ENCODE measurements at regions not wholly inside any gene's neighbourhood (a gene's known extent, or its start where the extent isn't known, plus 50 kb on each side); places are given as distances from the start of the nearest gene placed in this dataset.

DNA sequence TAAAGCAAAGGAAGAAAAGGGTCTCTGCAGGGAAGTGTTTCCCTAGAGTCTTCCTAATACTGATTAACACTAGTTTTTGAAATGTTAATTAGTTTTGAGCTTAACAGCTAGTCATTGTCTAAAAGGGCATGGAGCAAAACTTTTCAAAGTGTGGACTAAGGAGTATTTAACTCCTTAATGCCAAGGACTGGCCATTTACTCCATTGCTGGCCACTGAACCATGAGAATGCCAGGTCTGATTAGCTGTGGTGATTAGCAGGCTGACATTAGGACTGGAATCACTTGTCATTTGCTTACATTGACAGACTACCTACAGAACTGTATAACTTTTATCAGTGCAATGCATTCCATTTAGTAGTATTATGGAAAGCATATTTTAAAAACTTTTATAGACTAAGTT, 987.0 kb downstream of the NR2F1-AS1 start:
- DNase-seq = no peak

DNA sequence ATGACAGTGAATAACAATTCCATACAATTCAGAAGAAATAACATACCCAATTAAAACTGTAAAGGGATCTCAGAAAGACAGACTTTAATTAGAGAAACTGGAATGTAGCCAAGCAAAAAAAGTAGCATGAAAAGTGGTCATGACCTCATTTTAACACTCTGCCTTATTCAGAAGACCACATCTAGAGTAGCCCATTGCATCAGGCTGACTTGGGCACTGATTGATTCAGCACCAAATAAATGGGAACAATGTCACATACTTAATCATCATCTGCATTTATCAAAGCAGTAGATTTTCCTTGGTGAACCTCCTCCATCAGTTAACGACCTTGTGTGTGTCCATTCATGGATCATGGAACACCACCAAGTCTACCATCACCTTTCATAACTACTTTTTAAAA, 992.1 kb downstream of the NR2F1-AS1 start:
- no peak for DNase-seq

DNA sequence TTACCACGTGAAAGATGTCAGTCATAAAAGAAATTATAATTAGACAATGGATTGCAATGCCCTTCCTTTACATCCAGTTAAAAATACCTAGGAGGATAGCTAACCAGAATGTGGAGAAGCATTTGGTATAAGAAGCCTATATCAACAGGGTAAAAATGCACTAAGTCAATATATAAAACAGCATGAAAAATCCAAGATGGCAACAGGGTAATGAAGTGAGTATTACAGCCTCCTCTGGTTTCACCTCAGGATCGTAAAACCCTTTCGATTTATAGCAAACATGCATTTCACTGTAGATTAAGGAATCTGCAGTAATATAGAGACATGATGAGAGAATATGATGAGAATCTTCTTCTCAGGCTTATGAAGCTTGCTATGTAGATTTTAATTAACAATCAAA, 999.3 kb downstream of the NR2F1-AS1 start:
- no peak for DNase-seq

DNA sequence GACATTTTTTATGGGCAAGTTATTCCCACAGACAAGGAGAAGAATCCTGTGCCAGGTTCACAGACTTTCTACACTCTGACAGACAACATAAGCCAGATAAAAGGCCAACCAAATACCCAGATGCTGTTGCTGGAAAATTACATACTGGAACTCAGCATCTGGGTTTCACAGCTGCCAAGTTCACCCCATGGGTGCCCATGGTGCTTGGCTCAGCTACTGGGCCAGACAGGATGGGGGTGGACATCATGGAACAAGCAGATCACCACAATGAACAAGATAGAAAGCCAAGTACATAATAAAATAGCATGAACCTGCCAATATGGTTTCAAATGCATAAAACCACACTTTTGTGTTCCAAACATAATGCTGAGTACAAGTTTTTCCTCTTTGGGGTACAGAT, 999.8 kb downstream of the NR2F1-AS1 start:
- DNase-seq = no peak

DNA sequence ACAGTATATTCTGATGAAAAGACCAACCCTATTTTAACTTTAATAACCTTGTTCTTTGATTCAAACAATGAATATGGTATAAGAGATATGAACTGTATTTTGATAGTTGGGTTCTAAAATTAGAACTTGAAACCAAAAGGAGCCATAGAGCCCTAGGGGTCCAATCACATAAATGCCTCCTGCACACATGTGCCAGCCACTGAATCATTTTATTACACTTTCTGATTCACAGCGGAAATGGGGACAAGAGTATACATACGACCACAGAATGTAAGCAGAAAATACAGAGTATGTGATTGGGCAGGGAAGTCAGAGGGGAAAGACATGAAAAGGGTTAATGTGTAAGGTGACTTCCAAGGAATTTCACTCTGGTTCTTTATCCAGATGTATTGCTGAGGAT, 1000.2 kb downstream of the NR2F1-AS1 start:
- no peak for DNase-seq

DNA sequence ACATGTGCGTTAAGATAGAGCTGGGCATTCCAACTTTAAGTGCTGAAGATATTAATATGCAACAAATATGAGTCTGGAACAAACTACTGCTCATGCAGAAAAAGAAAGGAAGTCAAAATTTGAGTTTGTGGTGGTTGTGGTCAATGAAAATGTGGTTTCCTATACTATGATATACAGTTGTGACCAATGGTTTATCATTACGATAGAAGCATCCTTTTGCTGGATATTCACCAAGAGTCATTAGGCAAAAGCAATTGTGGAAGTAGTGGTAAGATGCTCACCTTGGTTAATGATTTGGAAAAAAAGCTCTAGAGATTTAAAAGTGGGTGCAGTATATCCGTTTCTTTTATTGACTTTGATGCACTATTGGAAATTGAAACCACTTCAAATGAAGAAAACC, 1007.0 kb downstream of the NR2F1-AS1 start:
- no peak for DNase-seq

DNA sequence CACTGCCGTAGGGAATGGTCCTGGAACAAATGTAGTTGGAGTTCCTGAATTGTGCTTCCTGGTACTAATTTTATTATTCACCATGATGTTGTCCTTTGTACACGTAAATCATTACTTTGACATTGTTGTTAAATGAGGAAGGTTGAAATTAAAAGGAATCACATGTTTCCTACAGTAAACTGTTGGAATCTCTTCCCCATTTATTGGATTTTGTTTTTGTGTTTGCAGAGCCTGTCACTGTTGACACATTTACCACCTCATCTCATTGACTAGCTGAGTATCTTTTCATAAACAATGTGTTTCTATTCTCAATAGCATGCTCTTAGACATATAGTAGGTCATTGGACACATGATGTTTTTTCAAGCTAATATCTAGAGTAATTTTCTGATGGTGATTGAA, 1012.5 kb downstream of the NR2F1-AS1 start:
- DNase-seq = no peak

DNA sequence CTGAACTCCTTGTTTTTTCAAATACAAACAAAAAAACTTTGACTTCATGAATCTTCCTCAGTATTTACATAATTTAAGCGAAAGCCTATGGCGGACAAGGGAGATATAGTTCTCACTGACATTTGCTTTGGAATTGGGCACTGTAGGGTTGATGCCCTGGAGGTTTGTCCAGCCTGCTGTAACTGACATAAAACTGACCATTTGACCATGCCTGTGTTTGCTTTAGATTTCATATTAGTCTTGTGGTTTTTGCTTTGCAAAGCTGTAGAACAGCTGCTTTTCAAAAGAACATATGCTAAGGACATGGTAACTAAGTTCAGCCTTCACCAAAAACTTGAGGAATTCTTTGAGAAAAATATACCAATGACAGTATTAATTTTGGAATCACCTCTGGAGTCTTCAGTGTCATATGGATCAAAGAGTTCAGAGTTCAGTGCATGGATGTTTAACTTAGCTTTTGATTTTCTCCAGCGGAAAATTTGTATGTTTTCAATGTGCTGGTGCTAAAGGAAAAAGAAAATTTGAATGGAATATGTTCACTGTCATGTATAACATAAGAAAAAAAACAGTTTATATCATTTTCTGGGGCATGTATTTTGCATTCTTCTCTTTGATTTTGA, 1013.1 kb downstream of the NR2F1-AS1 start:
- DNase-seq = no peak

DNA sequence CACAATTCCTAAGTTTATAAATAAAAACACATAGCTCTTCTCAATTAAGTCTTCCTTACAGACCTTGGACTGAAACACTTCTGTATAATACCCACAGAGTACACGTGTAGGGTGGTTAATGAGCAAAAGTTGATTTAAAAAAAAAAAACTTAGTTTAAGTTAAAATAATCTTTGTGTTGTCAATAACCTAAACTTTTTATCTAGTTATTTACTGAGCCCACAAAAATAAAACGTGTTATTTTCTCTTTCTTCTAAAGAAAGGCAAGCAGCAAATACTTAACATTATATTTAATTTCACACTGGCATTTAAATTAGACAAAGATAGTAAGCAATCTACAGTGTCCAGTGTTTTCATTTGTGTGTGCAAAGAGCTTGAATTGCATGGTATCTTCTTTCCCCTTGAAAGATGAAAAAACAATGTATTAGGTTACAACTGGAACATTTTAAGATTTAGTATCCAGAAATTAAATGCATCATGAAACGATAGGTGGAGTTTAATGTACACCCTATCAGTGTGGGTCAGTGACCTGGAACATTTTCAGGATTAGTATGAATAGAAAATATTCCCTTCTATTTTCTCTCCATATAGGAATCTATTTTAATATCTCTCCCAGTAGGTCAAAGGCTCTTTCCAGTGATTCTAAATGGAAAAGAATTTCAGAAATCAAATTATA, 1014.8 kb downstream of the NR2F1-AS1 start:
- DNase-seq = no peak

DNA sequence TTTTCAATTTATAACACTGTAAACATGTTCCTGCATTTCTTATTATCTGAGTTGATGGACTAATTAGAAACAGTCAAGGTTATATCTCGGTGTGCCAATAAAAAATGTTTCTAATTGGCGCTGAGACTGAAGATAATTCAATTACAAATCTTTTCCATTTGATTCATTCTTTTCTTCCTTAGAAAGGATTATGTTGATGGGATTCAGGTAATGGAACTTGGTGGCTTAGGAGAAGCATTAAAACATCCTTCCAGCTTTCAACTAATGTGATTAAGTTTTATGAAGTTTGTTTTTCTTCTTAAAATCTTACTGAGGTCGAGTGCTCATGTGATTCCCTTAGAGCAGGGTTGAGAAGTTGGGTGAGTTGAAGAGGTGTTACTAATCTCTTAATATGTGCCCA, 1015.3 kb downstream of the NR2F1-AS1 start:
- DNase-seq = no peak

DNA sequence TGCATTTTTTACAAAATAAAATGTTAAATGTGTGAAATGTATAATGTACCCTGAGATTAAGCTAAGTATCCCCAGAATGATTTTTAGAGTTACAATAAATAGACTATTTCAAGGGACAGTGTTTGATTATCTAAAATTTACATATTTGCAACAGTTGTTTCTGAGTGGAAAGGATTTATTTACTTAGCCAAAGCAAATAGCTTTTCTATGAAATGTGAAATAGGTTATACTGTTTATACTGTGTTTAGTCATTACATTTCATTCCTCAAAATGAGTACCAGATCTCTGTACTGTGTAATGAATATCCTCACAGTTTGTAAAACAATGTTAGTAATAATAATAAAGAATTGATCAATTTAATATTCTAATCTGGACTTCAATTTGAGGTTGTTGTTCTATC, 1019.0 kb downstream of the NR2F1-AS1 start:
- DNase-seq = no peak

DNA sequence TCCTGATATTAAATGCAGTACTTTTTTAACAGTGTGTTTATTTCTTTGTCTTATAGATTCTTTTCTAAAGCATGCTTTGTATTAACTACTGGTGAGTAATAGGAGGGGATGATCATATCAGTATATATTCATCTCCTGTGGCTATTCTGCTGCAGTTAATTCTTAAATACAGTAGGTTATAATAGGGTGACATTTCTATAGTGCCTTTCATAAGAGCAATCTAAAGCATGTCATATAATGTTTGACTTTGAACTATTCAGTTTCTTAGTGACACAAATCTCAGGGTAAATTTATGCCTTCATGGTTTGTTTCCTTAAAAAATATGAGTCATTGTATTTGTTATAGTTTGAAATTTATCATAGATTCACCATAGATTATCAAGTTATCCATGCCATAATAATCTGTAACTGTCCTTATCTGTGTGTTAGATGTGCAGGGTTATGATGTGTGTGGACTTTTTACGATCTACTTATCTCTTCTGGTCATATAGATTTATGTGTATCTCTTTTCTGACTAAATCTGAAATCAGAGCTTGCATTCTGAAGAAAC, 1019.5 kb downstream of the NR2F1-AS1 start:
- DNase-seq = no peak

DNA sequence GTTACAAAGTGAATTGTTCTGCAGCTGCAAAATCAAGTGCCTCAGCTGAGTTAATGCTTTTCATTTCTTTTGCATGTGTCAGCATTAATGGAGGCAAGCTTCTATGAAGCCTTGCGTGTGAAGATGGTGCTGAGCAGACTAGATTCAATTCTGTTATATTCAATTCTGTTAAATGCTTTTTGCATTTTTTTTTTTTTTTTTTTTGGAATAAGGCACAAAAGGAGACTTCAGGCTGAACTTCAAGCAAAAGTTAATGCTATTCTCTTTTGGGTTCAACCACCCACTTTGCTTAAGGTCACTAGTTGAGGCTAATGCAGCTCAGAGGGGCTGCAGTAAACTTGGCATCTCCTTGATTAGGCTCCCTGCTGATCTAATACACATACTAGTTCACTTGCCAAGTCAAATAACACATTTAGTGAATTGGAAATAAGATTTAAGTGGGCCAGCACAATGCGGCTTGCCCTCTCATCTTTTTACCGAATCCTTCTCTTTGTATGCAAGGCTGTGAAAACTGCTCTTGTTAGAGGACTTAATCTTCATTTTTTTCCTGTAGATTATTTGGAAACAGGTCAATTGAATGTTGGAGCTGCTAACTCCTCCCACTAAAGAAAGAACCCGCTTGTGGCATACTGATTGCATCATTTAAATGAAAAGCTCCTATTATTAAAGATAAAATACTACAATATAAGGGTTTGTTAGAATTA, 1020.2 kb downstream of the NR2F1-AS1 start:
- no peak for DNase-seq

DNA sequence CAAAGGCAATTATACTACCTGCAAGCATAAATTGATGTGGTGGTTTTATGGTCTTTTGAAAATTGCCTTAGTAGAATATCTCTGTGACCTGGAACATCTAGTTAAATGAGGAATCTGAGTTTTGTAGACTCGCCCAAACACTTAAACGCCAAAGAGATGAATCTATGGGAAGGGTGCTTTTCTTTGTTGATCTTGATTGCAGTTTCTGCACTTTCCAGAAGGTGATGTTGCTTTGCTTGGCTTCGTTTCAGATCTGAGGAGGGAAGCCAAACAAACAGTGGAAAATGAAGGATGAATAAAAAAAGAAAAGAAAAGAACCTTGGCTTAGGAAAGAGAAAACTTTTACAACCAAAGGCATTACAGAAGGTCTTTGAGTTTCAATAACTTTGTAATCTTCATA, 1021.2 kb downstream of the NR2F1-AS1 start:
- no peak for DNase-seq

DNA sequence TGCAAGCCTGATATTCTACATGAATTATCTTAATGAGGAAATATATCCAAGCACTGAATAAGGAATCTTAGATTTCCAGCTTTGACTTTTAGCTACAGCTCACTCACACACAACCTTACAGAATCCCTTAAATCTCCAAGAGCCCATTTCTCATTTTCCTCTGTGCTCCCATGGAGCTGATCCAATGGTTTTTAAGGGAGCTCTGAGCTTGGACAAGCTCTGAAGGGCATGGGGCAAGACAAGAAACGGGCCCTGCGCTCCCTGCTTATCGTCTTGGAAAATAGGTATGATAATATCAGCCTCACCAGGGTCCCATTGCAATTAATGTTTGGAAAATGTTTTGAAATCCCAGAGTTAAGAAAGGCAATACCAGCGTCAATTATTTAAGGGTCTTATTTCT, 1021.7 kb downstream of the NR2F1-AS1 start:
- no peak for DNase-seq

DNA sequence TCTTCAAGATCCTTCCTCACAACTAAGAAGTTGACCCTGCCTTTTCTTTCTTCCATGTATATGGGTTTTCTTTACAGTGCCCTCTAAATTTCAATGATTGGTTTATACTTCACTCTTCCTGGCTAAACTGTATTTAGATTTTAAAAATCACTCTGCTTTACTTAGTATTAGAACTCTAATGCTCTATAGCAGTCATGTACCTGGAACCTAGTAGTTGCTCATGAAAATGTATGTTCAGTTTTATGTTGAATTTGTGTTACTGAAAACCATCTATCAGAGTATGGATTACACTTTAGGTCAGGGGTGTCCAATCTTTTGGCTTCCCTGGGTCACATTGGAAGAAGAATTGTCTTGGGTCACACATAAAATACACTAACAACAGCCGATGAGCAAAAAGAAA, 1024.3 kb downstream of the NR2F1-AS1 start:
- DNase-seq = no peak

DNA sequence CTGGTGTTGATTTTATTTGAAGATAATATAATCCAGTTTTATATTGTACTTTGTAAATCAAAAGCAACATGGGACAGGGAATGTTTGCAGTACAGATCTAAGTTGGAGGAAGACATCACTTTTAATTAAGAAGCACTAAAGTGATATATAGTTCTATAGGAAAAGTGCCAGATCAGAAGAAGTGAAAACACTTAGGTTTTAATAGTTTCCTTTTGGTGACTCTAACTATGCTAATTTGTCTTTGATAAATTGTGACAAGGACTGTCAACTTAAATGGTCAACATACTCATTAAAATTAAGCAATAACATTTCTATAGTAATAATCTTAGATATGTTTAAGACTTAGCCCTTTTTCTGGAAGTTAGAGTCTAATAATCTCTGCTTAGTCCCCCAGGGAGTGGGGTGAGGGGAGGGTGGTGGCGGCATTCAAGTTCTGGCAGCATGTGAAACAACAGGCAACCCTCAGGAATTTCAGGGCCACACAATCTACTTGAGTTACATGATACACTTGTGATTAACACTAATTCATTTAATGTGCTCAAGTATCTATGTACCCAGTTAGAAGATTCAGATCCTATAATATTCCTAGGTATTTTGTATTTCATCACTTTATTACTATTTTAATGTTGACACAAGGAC, 1026.5 kb downstream of the NR2F1-AS1 start:
- no peak for DNase-seq

DNA sequence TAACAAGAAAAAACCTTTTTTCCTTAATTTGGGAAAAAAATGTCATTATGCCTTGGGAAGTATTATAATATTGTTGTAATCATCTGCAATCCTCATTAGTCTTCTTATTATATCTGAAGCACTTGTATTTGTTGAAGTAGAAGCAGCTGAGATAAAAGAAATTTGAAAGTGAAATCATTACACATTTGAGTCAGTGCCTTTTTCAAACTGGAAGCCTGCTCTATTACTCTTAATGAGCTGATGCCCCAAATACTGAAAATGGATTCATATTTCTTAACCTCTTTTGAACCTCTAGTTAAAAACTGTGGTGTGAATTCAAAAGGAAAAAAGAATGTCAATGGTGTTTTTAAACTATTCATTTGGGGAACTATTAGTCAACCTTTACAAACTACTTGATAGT, 1027.7 kb downstream of the NR2F1-AS1 start:
- DNase-seq = no peak

DNA sequence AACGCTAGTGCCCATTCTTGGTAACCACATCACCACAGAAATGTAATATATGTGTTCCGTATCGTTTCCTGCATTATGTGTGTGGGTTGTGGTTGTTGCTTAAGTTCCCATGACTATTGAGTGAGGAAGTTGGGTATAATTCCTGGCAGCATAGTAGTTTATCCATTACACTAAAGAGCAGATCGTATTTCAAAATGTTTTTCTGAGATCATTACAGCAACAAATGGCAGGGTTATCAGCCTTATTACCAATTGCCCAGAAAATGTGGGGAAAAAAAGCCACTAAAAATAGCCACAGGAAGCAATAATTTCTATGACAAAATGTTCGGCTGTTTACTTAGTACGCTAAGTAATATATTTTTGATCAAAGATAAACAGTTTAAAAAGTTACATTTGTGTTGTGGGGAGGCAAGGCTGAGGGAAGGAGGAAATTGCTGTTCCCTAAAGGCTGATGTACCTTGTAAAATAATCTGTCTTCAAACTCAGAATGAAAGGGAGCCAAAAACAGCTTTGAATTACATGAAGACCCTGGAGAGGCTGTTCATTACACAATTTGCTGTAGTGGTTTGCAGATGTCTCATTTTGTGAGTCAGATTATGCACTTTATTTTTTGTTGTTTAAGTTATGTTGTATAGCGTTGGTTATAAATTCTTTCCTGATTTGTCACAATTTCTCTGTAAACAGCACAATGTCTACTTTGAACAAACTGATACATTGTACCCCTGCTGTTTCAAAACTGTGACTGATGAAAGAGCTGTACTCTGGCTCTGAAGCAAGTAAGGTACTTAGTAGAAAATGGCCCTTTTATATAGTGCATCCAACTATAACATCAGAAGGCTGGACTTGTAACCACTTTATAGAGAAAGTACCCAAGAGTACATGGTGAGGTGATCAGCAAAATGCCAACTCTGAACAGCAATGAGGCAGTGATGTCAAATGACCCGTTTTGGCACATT, 1028.5 kb downstream of the NR2F1-AS1 start:
- DNase-seq = no peak

DNA sequence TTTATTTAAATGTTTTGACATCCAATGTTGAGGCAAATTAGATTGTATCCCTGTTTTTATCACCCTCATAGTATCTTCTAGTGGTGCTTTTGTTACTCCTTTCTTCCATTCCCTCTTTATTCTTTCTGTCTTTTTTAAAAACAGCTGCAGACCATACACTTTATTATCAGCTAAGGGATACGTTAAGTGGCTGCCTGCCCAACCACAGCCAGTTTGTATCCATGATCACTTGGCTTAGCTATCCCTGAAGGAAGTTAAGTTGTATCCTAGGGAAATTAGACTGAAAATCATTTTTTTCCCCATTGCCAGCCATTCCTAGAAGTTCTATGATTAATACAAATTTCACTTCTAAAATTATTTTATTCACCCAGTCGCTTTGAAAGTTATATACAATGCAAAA, 1032.7 kb downstream of the NR2F1-AS1 start:
- no peak for DNase-seq

DNA sequence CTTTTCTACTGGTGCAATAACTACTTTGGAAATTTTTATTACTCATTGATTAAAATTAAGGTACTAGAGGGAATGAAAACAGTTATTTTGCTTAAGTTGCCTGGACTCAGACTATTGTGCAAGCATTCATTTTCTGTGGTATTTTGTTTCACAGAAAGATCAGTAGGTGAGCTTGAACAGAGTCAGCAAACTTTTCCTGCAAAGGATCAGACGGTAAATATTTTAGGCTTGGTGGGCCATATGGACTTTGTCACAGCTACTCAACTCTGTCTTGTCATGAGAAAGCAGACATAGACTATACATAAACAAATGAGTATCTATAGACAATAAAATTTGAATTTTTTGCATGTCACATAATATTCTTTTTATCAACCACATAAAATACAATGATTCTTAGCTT, 1036.4 kb downstream of the NR2F1-AS1 start:
- no peak for DNase-seq

DNA sequence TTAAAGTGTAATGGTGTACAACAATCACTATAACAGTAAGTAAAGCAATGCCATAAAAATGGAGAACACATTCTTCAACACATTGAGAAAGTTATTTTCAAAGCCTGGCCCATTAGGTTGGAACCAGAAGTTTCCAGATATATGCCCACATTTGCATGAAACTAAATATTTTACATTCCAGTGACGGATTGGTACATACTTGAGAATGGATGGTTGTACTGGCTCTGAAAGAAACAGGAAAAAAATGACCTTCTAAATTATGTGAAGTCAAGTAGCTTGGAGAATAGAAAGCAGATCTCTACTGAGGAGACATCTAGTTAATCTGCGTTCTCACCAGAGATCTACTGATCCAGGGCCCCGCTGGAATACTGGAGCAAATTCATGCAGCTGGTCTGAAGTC, 1037.0 kb downstream of the NR2F1-AS1 start:
- DNase-seq = no peak

DNA sequence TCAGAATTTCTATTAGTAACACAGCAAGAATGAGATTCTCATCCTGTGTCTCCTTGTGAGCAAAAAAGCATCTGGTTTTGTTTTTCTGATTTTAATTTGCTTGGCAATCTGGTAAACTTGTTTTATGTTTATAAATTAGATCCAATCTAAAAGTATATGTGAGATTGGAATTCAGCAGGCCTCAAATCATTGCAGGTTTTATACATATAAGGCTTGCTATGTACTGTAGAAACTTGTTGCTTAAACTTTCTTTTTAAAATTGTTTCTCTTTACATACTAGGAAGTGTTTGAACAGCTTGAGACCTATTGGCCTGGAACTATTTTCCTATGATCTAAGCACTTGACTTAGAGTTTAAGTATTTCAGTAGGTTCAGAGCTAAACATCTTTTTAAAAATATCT, 1037.8 kb downstream of the NR2F1-AS1 start:
- DNase-seq = no peak
